Activated CD4-positive, alpha-beta T cell treated with anti-CD3 and anti-CD28 coated beads, Interleukin-10, Interleukin-2, amounts not matched to agents 100 ng/mL and 50 ng/mL, durations not matched to agents 16 hours and 8 hours (primary cell): ENCODE measurements at regions not wholly inside any gene's neighbourhood (a gene's known extent, or its start where the extent isn't known, plus 50 kb on each side); places are given as distances from the start of the nearest gene placed in this dataset.

Experiments
- DNase-seq: peaks from one replicate; pipeline ENCODE4 v3.0.0-alpha.2; 2020

DNA sequence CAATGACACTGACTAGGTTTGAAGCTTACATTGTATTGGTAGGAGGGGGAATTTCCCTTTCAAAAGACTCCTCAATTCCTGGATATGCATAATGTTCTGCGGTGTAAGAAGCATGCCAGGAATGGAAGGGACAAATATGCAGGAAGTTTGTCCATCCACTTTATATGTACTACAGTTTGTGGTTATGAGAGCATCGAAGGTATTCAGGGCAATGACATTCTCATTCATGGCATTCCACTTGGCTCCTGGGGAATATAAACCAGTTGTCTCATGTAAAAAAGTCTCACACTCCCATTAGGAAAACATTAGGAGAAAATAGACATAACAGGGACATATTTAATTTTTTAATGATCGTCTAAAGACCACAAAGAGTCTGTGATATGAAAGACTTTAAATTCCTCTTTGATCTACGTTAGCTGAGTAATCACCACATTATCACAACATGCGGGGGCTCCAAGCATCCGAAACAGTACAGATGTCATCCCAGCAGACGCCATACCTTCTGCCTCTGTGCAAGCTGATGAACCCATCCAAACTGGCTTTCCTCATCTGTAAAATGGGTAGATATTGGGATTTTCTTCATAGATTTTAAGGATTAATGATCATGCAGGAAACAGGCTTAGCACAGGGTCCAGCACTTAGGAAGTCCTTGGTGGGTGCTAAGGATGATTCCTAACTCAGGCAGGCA, 675.3 kb downstream of the INHBA start:
- DNase-seq: no peak

DNA sequence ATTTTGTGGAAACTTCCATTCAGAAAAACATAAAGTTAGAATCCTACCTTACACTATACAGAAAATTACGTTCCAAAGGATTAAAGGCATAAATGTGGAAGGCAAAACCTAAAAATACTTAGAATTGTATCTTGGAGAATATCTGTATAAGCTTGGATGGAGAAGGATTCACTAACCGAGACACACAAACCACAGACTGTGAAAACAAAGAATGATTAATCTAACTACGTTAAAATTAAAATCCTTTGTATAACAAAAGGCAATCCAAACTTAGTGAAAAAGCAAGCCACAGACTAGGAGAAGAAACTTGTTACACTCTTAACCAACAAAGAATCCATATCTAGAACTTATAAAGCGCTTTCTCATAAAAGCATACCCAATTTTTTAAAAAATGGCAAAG, 678.8 kb downstream of the INHBA start:
- DNase-seq: no peak

DNA sequence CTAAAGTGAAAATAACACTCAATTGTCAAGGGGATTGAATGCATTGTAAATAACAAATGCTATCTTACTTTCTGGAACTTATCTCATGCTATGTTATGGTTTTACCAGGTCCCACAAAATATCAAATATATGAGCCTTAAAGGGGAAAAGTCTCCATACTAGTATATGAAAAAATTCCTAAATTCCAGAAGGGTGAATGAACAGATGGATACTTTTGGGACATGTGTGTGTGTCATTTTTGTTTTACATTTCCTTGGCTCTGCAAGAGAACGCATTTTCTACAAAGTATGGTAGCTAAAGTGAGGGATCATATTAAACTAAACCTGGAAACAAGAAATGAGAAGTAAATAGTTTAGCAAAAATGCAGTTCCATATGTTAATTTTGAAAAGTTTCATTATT, 682.8 kb downstream of the INHBA start:
- DNase-seq: no peak

DNA sequence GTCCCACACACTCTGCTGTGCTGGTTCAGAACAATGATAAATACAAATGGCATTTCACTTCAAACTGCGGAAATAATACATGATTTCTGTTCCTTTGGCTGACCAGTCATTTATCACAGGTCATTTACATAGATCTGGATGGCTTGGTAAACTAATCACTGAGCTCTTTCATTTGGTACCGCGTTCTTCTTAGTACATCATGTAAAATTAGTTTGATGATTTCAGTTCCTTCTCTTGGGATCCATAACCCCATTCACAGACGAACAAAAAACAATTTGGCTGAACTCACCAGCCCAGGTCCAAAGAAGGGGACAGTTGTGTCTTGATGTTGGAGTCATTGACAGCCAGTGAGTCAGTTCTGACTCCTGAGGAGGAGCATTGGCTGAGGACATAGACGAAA, 689.8 kb downstream of the INHBA start:
- DNase-seq: no peak

DNA sequence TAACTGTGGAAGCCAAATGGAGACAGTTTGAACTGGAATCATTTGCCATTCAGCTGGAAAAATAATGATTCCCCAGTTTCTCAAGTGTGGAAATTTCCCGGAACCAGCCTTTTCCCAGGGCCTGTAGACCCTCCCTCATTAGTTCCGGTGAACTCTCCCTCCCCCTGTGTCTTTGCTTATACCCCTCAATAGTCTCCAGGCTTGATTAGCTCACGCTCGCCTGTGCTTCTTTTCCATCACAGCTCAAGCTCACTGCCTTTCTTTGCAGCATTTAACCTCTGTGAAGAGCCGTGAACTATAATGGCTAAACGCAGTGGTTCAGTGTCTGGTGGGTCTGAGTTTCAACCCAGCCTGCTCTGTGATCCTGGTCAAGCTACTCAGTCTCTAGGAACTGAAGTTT, 690.8 kb downstream of the INHBA start:
- DNase-seq: no peak

DNA sequence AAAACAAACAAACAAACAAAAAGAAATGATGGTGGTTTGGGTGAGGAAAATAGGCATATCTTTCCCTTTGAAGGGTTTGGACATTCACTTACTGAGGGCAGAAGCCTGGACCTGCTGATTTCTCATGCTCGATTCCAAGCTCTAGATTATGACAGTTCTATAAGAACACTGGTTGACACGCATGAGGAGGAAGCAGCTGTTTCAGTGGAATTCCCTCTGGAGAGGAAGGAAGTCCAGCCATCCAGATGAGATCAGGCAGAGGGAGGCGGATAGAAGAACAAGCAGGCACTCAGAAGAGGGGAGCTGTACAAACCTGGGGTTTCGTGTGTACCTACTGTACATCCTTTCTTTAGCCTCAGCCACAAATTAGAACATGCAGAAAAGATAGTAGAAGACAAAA, 691.9 kb downstream of the INHBA start:
- no peak for DNase-seq

DNA sequence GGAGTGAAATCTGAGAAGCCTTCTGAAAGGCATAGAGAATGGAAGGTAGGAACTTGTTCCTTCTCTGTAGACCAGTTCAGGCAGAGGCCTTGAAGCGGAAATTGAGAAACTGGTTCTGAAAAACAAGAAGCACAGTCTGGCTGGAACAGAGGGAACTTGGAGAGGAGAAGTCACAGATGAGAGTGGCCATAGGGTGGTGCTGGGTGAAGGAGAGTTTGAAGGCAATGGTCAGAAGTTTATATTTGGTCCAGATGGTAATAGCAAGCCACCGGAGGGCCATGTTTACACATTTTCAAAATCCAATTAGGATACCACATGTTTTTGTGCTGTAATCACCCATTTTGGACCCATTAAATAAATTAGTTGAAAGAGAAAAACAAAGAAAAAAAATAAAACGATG, 692.5 kb downstream of the INHBA start:
- DNase-seq: no peak

DNA sequence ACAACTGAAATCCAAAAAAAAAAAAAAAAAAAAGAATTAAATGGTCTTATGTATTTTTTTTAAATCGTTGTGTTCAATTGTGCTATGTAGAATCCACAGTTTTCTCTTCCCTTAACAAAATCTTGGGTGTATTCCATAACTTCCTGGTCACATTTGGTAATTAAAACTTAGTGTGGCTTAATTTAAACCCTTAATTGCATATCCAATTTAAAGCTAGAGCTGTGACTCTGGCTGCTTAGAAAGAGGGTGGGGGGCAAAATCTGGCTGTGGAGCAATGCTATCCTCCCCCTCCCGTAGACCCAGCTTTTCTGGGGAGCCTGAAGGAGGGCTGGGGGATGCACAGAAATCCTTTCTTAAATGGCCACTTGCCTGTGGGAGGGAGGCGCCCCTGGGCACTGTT, 695.1 kb downstream of the INHBA start:
- DNase-seq: no peak

DNA sequence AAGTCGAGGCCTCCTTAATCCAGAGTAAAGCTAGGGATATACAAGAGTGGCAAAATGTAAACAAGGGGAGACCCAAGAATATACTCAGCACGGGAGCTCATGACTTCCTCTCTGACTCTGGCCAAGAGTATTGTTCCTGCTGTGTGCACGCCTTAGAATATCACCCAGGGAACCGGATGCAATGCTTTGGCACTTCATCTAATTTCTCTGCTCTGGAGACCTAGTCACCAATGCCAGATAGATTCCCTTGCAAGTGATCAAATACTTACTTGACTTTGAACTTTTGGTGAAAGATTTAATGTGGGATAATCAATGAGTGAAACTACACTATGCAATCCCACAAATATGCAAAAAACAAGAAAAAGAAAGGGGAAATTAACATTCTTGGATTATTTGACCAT, 695.5 kb downstream of the INHBA start:
- no peak for DNase-seq

DNA sequence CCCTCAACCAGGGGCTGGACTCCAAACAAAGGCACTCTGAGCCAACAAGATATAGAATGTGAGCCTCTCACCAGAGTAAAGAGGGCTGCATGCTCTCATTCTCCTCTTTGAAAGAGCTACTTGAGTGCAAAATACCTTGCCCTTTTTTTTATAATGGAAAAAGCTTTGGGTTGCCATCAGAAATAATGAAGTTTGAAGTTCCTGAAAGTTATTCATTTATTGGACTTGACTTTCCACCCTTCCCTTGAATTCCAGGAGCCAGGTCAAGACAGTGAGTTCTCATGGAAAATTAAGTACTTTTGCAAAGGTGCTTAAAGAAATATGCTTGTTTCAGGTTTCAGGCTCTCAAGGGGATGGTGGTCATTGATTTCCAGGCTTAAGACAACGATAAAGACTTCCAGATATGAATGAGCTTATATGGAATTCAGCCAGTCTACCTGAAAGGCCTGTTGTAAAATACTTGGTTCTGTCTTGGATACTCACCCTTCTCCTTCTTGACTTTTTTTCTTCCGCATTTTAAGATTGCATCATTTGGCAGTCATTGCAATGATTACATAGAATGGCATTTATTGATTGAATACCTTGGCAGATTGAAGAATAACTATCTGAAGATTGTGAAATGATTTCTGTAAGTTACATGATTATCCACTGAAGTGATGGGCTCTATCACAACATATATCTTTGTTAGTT, 696.4 kb downstream of the INHBA start:
- DNase-seq: no peak

DNA sequence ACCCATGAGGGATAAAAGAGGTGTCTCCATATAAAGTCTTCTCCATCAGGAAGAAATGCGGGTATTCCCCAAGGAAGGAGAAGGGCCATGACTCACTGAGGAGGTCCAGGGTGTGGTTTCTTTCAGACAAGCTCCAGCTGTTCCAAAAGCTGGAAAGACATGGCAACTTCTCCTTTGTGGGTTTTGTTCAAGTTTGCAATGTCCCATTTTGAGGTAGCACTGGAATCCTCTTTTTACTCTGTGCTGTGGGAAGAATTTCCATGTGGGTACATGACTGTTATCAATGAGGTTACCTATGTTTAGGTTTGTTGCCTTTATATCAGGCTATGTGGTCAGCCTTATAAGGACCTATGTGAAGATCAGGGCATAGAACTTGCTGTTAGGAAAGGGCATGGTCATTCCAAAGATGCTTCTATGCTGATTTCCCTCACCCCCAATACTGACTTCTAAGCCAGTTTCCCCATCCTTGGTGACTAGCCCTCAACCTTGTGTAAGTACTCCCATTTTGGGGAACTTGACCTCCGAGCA, 697.5 kb downstream of the INHBA start:
- DNase-seq: no peak

DNA sequence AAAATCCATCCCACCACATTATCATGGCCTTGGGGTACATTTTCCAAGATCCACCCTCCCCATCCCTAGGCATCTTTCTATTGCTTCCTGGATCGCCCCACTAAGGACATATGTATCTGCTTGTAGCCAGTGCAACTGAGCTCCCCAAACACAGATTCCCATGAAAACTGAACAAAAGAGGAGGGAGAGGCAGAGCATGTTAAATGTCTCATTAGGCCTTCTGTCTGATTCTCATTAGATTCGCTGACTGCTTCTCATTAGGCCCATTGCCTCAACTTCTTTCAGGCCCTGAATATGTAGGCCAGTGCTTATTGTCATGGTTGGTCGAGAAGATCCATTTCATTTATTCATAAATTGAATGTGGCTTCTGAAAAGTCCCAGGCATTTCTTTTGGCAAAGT, 698.9 kb downstream of the INHBA start:
- no peak for DNase-seq

DNA sequence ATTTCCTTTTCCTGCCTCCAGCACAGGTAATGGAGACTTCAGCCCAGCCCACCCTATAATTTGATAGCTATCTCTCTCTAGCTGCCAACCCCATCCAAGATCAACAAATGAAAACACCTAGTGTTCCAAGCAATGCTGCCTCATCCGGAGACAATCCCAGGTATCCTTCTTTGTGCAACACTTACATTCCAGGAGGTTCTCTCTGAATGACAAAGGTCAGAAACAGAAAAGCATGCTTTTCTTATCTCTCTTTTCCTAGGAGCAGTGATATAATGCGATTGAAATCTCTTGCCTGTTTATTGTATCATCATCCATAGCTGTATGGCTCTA, 699.3 kb downstream of the INHBA start:
- DNase-seq: no peak

DNA sequence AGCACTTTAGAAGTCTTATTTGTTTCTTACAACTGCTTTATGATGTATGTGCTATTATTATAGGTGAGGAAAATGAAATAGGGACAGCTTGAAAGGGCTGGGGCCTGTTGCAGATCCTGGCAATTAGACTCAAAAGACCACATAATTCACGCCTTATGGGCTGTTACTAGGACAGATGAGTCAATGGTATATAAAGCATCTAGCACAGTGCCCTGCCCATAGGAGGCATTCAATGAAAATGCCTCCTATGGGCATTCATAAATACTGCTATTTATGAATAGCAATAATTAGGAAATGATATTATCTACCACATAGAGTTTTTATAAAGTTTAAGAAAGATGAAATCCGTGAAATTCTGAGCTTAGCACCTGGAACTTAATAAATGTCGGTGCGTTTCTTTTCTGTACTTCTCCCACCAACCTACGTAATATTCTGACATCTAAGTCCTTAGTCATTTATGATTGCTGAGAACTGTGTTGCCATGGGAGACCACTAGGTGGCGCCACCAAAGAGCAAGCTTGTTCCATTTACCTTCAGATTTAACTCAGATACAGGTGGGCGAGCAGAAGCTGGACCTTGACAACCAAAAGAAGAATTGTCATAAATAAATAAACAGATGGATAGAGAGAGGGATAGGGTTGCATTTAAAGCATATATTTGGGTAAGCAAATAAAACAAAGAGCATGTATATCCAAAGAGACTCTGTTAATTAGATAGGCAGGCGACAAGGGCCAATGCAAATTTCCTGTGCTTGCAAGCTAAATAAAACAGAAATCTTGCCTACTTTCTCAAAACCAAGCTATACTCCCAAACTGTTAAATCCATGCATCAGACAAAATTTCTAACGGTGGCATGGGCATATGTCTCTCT, 699.9 kb downstream of the INHBA start:
- DNase-seq: peak; percentile 25

DNA sequence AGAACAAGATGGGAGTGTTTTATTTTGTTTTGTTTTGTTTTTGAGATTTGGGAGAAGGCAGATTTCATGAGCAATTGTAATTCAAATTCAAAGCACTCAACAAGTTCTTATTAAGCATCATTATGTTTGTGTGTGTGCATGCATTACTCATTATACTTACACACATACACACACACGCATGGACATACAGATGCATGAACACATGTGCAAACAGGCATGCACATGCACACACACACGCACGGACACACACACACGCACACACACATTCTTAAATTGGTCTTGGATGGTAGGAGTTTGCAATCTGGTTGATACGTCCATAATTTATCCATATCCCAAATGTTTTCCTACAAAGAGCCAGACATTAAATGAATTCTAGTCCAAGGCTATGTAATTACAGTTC, 702.8 kb downstream of the INHBA start:
- no peak for DNase-seq

DNA sequence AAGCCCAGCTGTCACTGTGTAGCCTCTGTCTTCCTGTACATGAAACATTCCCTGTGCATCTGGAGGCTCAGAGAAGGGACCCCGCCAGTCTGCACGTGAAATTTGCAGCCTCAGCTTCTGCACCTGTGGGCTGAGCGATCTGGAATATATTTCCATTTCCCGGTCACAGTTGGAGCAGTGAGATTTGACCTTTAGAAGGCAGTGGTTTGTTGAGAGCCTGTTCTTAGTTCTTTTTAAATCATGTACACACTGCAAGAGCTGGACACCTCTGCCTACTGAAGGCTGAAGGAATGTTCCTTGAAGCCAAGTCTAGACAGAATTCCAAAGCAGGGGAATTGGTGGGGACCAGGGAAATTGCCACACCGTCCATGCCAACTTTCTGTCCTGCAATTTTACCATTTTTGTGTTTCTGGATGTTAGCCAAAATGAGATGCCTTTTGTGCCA, 706.6 kb downstream of the INHBA start:
- no peak for DNase-seq

DNA sequence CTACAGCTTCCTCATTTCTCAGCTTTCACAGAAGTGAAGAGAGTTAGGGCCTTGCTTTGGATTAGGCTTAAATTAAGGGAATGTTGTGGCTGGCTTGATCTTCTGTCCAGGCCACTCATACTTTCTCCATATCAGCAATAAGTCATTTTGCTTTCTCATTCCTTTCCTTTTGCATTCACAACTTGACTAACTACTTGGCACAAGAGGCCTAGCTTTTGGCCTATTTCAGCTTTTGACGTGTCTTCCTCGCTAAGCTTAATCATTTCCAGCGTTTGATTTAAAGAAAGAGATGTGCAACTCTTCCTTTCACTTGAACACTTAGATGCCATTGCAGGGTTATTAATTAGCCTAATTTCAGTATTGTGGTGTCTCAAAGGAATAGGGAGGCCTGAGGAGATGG, 712.0 kb downstream of the INHBA start:
- DNase-seq: no peak

DNA sequence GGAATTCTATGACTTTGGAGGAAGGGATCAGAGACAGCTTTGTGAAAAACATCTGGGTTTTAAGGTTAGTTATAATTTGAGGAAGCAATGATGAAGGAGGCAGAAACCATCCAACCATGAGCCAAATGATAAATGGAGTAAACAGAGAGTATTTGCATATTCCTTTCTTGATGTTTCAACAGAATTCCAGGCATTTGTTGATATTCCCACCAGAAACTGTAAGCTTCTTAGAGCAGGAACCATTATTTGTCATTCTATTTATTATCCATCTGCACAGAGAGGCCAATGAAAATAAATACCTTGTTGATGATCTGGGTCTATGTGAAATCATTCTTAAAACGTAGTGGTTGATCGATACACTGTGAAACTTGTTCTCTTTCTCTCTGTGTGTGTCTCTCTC, 715.3 kb downstream of the INHBA start:
- DNase-seq: no peak

DNA sequence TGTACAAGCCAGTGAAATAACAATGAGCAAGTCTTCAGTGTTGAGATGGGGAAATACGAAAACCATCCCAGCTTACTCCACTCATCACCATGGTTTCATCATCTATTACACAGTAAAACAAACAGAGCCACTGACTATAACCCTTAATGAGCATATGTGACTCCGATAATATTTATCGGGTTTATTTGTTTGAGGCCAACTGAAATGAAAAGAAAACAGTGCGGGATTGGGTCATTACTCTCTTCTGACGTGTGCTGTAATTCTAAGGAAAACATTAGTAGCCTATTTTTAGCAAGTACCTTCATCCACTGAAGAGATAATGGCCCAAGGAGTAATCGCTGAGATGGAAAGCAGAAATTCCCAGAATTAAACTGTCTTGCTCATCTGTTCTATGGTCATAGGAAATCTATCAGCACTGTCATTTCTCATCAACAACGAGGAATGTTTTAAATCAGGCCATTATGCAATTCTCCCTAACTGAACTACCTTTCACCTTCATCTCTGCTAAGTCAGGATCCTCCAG, 716.5 kb downstream of the INHBA start:
- no peak for DNase-seq

DNA sequence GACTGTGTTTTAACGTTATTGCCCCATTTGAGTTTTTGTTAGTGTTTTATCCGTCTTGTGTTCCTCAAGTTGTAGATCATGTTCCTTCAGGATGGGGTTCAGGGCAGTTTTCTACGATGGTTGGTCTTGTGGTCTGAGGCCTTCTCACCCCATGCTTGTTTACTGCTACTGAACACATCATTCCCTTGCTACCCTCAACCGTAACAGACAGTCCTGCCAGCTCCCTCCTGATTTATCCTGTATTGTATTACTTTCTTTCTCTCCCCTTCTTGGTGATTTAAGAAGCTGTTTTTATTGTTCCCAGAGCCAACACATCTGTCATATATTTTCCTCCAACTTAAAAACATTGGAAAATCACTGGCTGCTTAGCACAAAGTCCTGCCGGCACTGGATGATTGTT, 719.8 kb downstream of the INHBA start:
- no peak for DNase-seq

DNA sequence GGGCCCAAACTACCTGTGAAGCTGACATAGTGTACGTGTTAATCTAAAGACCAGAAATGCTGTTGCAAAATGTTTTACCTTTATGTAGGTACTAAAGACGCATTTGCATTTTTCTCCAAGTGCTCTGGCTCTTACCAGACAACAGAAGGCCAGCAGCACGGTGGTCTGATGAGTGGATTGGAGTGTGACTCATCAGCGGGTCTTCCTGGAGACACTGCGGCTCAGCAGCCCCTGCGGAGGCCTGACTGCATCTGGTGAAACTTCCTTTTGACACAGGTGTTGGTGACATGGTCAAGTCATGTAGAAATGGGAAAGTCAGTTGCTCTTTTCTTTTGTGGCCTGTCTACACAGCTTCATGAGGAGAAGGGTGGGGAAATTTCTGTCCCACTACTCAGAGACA, 723.6 kb downstream of the INHBA start:
- DNase-seq: no peak

DNA sequence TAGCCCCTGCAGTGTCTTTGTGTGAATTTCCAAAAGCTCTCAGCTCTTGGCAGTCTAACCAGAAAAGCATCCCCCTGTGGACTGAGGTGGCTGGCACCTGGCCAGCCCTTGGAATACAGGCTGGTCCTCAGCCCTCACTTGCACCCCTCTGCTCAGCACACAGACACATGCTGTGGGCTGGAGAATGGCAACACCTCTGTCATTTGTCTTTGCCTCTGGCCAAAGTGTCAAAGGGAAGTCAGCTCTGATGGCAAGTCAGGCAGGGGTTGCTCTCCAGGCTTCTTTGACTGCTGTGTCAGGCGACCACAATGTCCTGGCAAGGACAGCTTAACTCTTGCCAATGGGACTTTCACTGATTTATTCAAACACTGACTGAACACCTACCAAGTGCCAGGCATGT, 724.8 kb downstream of the INHBA start:
- no peak for DNase-seq

DNA sequence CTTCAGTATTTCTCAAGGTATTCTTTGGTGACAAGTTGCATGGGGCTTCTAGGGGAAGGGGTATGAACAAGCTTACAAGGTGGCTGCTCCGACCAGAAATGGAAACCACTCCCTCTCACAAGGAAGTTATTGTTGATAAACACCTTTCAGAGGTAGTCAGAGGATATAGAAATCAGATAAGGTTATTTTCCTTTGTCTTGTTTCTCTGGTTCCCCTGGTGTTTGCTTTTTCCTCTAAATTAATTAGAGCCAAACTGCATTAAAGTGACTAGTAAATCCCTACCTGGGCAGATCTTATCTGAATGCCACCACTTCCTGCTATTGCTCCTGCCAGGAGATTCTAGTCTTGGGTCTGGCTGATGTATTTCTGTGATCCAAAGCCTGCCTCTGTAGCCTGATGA, 725.4 kb downstream of the INHBA start:
- no peak for DNase-seq

DNA sequence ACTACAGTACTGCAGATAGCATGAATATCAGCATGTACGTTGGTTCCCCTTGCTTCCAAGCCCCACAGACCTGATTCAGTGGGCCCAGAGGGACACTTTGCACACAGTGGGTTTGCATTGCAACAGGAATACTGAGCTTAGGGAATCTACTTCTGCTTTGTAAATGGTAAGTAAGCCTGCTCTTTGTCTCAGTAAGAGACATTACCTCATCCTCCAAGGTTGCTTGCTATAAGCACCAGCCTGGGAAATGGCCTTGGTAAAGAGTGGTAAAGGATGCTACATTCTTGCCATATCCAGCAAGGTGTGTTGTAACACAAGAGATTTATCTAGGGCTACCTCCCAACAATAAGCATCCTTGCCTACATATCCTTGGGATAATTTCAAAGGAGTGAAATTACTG, 730.5 kb downstream of the INHBA start:
- DNase-seq: no peak
